Endodermal cell (in vitro differentiated cells): ENCODE measurements at regions not wholly inside any gene's neighbourhood (a gene's known extent, or its start where the extent isn't known, plus 50 kb on each side); places are given as distances from the start of the nearest gene placed in this dataset.

Source experiments
- DNase-seq: peaks from one replicate; pipeline ENCODE4 v3.0.0-alpha.2; 2017
- H3K27ac ChIP-seq: 2 replicates; pipeline ENCODE4 v1.5.1; 2013; ENCODE audit warnings: mild to moderate bottlenecking, low read depth, low read length, moderate library complexity
- H3K27me3 ChIP-seq: 2 replicates; pipeline ENCODE4 v1.6.1; 2013; ENCODE audit warnings: mild to moderate bottlenecking, low read length, moderate library complexity; ENCODE audit not compliant: insufficient read depth, control insufficient read depth, poor library complexity, severe bottlenecking
- H3K36me3 ChIP-seq: 2 replicates; pipeline ENCODE4 v1.7.0; 2013; ENCODE audit warnings: mild to moderate bottlenecking, low read length, moderate library complexity; ENCODE audit not compliant: control insufficient read depth, insufficient read depth
- H3K4me1 ChIP-seq: one replicate; pipeline ENCODE4 v1.7.0; 2013; ENCODE audit warnings: low read length; ENCODE audit not compliant: control insufficient read depth, insufficient read depth
- H3K4me3 ChIP-seq: 2 replicates; pipeline ENCODE4 v1.5.1; 2013; ENCODE audit warnings: mild to moderate bottlenecking, low read length, moderate library complexity
- H3K9ac ChIP-seq: 2 replicates; pipeline ENCODE4 v1.6.1; 2013; ENCODE audit warnings: mild to moderate bottlenecking, low read length, moderate library complexity; ENCODE audit not compliant: poor library complexity, severe bottlenecking; ENCODE audit errors: extremely low read depth
- H3K9me3 ChIP-seq: 2 replicates; pipeline ENCODE4 v1.6.1; 2013; ENCODE audit warnings: mild to moderate bottlenecking, low read length, moderate library complexity; ENCODE audit not compliant: control insufficient read depth
- H3K27ac Mint-ChIP-seq: 2 replicates; pipeline ENCODE4 v1.8.0; 2020; ENCODE audit warnings: mixed read lengths
- H3K27me3 Mint-ChIP-seq: 2 replicates; pipeline ENCODE4 v1.8.0; 2021; ENCODE audit warnings: mild to moderate bottlenecking, mixed read lengths; ENCODE audit not compliant: insufficient read depth
- H3K36me3 Mint-ChIP-seq: 2 replicates; pipeline ENCODE4 v1.8.0; 2020; ENCODE audit warnings: low read depth, mixed read lengths
- H3K4me1 Mint-ChIP-seq: 2 replicates; pipeline ENCODE4 v1.8.0; 2020; ENCODE audit warnings: mixed read lengths
- H3K4me3 Mint-ChIP-seq: 2 replicates; pipeline ENCODE4 v1.8.0; 2020; ENCODE audit warnings: mild to moderate bottlenecking, moderate library complexity, mixed read lengths
- H3K9me3 Mint-ChIP-seq: 2 replicates; pipeline ENCODE4 v1.8.0; 2020; ENCODE audit warnings: mild to moderate bottlenecking, mixed read lengths
- CTCF ChIP-seq: fragments of 200-600 bp; sonication (generic); conservative IDR thresholded peaks from 2 replicates; pipeline ENCODE4 v1.5.0; 2021; ENCODE audit warnings: antibody characterized with exemption, mild to moderate bottlenecking
- WGBS, 2 experiments: methylation state at CpG; one replicate each; pipeline versions ENCODE4 v1.1.5 to v1.1.7; 2013; ENCODE audit warnings: missing lambda C conversion rate in 2 of 2, mixed read lengths in 1 of 2; ENCODE audit not compliant: insufficient coverage in 1 of 2, insufficient read length in 1 of 2; 5-methylcytosine and 5-hydroxymethylcytosine counted together

- 94 to 95% methylated on average over 3 to 4 of the region's 4 CpGs for WGBS, 2 experiments
- Histone ChIP-seq H3K9me3 (no peaks in the 10 kb centered on the region), H3K9ac (no peak overlapping the region), H3K36me3 (no peaks in the 10 kb centered on the region), H3K4me3 (no peak overlapping the region), H3K4me1 (peaks cover 3% of the 10 kb centered on the region), H3K27ac (no peak overlapping the region), H3K27me3 (no peaks in the 10 kb centered on the region)
- Mint-ChIP-seq H3K36me3 (no peaks in the 10 kb centered on the region), H3K4me3 (no peak overlapping the region), H3K27me3 (no peaks in the 10 kb centered on the region), H3K27ac (no peak overlapping the region), H3K9me3 (peaks cover 8% of the 10 kb centered on the region), H3K4me1 (peaks cover 11% of the 10 kb centered on the region)
- TF ChIP-seq CTCF, result no peak
- DNase-seq, result no peak
Measured at GRCh38 chr12:125564753-125565152, 499.5 kb downstream of the AACS start.

GRCh38 chr12:125567581-125567980 is 502.3 kb downstream of the AACS start:
- Histone ChIP-seq H3K4me1 (peaks cover 3% of the 10 kb centered on the region), H3K9ac (no peak overlapping the region), H3K36me3 (no peaks in the 10 kb centered on the region), H3K27me3 (no peaks in the 10 kb centered on the region), H3K9me3 (no peaks in the 10 kb centered on the region), H3K27ac (no peak overlapping the region), H3K4me3 (no peak overlapping the region)
- H3K4me1 Mint-ChIP-seq, result peaks cover 11% of the 10 kb centered on the region
- no peaks in the 10 kb centered on the region for H3K27me3 Mint-ChIP-seq
- no peaks in the 10 kb centered on the region for H3K9me3 Mint-ChIP-seq
- H3K36me3 Mint-ChIP-seq, result no peaks in the 10 kb centered on the region
- no peak overlapping the region for H3K4me3 Mint-ChIP-seq
- 91 to 93% methylated on average over 5 to 6 of the region's 6 CpGs for WGBS, 2 experiments
- no peak overlapping the region for H3K27ac Mint-ChIP-seq
- TF ChIP-seq CTCF, result no peak
- no peak for DNase-seq

GRCh38 chr12:125568306-125568705 is 503.1 kb downstream of the AACS start:
- Histone ChIP-seq H3K36me3 (no peaks in the 10 kb centered on the region), H3K27ac (no peak overlapping the region), H3K9ac (no peak overlapping the region), H3K4me1 (peaks cover 3% of the 10 kb centered on the region), H3K4me3 (no peak overlapping the region), H3K9me3 (no peaks in the 10 kb centered on the region), H3K27me3 (no peaks in the 10 kb centered on the region)
- Mint-ChIP-seq H3K4me3 (no peak overlapping the region), H3K36me3 (no peaks in the 10 kb centered on the region), H3K4me1 (peaks cover 11% of the 10 kb centered on the region), H3K27me3 (no peaks in the 10 kb centered on the region), H3K9me3 (no peaks in the 10 kb centered on the region), H3K27ac (no peak overlapping the region)
- peak; percentile 69 for DNase-seq
- WGBS, 2 experiments, result 54 to 83% methylated on average over 2 to 4 of the region's 4 CpGs
- TF ChIP-seq CTCF, result no peak
